ENCODE measurements at regions not wholly inside any gene's neighbourhood (a gene's known extent, or its start where the extent isn't known, plus 50 kb on each side); places are given as distances from the start of the nearest gene placed in this dataset.

GRCh38 chr2:215784371-215784783 is 229.0 kb downstream of the MREG start:
- TF ChIP-seq TARDBP (IDR thresholded peaks at IDR 0.05) (no peak), CTBP1 (IDR thresholded peaks at IDR 0.05; ENCODE audit: borderline replicate concordance) (no peak), LEF1 (IDR thresholded peaks at IDR 0.05; ENCODE audit: borderline replicate concordance) (no peak), BHLHE40 (IDR thresholded peaks at IDR 0.05; ENCODE audit: borderline replicate concordance) (no peak), FOXA1 (IDR thresholded peaks at IDR 0.05) (no peak), SP1 (IDR thresholded peaks at IDR 0.05) (no peak), FOXM1 (IDR thresholded peaks at IDR 0.05; ENCODE audit: borderline replicate concordance) (no peak), ELF4 (IDR thresholded peaks at IDR 0.05) (no peak), PKNOX1 (IDR thresholded peaks at IDR 0.05) (no peak), ARNT (IDR thresholded peaks at IDR 0.05) (no peak), HDGF (IDR thresholded peaks at IDR 0.05; ENCODE audit: borderline replicate concordance) (no peak)

All from HEK293T (cell line).